Cardiac muscle cell (in vitro differentiated cells and primary cell): ENCODE measurements at regions not wholly inside any gene's neighbourhood (a gene's known extent, or its start where the extent isn't known, plus 50 kb on each side); places are given as distances from the start of the nearest gene placed in this dataset.
A peak's percentile ranks its signal among the peaks of the same experiment; 100 is the strongest.

ENCODE experiments used
- DNase-seq, 2 donors: peaks; one replicate each; pipeline versions ENCODE4 v3.0.0 to v3.0.0-alpha.2; 2010 to 2017; ENCODE audit warnings: low read depth in 1 of 2, low spot score in 1 of 2
- H3K27ac ChIP-seq: fragments of 200-600 bp; sonication (generic); 2 replicates; pipeline ENCODE4 v1.5.1; 2016
- H3K27me3 ChIP-seq: fragments of 200-600 bp; sonication (generic); 2 replicates; pipeline ENCODE4 v1.6.0; 2016; ENCODE audit warnings: control low read depth
- H3K36me3 ChIP-seq: fragments of 200-600 bp; sonication (generic); 2 replicates; pipeline ENCODE4 v1.5.1; 2016; ENCODE audit warnings: control low read depth
- H3K4me1 ChIP-seq: fragments of 200-600 bp; sonication (generic); 2 replicates; pipeline ENCODE4 v1.8.1; 2017; ENCODE audit warnings: low read depth, mild to moderate bottlenecking, mixed run types
- H3K4me3 ChIP-seq: fragments of 200-600 bp; sonication (generic); 2 replicates; pipeline ENCODE4 v1.5.1; 2016; ENCODE audit warnings: mild to moderate bottlenecking
- H3K9me3 ChIP-seq: fragments of 200-600 bp; sonication (generic); 2 replicates; pipeline ENCODE4 v1.5.1; 2017; ENCODE audit warnings: low read depth, mild to moderate bottlenecking, control low read depth
- CTCF ChIP-seq: IDR thresholded peaks from 2 replicates; pipeline ENCODE4 v1.5.1; 2012; ENCODE audit warnings: low read depth, mild to moderate bottlenecking, low read length

- Histone ChIP-seq H3K27me3 (no peaks in the 10 kb centered on the region), H3K4me1 (peaks cover 37% of the 10 kb centered on the region), H3K27ac (no peak overlapping the region), H3K9me3 (no peaks in the 10 kb centered on the region), H3K4me3 (no peak overlapping the region), H3K36me3 (no peaks in the 10 kb centered on the region)
- DNase-seq = no peak
- no peak for TF ChIP-seq CTCF
Observed at GRCh38 chr7:46288010-46288409, 366.9 kb upstream of the IGFBP3 start.

- no peak overlapping the region for H3K4me3 ChIP-seq
- H3K36me3 ChIP-seq = no peaks in the 10 kb centered on the region
- no peak for DNase-seq
- no peaks in the 10 kb centered on the region for H3K9me3 ChIP-seq
- H3K27me3 ChIP-seq = no peaks in the 10 kb centered on the region
- no peak for TF ChIP-seq CTCF
- H3K27ac ChIP-seq = no peak overlapping the region
- peaks cover 38% of the 10 kb centered on the region for H3K4me1 ChIP-seq
Observed at GRCh38 chr7:46286957-46287356, 365.9 kb upstream of the IGFBP3 start.

DNA sequence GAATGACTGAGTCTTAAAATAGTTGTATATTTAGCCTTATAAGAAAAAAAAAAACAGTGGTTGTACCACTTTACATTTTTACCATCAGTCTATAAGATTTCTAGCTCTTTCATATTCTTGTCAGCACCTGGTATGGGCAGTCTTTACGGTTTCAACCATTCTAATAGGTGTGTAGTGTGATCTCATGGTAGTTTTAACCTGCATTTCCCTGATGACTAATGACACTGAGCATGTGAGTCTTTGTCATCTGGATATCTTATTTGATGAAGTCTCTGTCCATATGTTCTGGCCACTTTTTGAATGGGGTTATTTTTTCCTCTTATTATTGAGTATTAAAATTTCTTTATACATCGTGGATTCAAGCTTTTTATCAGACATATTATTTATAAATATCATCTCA lies 365.3 kb upstream of the IGFBP3 start:
- Histone ChIP-seq H3K4me1 (peaks cover 37% of the 10 kb centered on the region), H3K9me3 (no peaks in the 10 kb centered on the region), H3K36me3 (no peaks in the 10 kb centered on the region), H3K27ac (no peak overlapping the region), H3K4me3 (no peak overlapping the region), H3K27me3 (no peaks in the 10 kb centered on the region)
- no peak for TF ChIP-seq CTCF
- DNase-seq = no peak

DNA sequence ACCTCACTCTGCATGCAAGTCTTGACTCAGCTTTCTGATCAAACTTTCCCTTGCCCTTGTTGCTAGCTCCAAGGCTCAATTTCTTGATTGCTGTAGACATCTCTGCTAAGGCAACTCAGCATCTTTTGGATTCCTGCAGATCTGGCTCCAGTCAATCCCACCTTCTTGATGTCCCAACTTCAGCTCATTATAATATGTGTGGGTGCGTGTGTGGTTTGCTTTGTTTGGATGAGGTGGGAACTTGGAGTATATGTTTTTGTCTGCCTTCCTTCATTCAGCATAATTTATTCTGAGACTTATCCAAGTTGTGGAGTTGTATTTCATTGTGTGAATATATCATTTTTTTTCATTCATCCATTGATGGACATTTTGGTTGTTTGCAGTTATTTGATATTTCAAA lies 364.8 kb upstream of the IGFBP3 start:
- Histone ChIP-seq H3K9me3 (no peaks in the 10 kb centered on the region), H3K4me1 (peaks cover 34% of the 10 kb centered on the region), H3K27ac (no peak overlapping the region), H3K36me3 (no peaks in the 10 kb centered on the region), H3K27me3 (no peaks in the 10 kb centered on the region), H3K4me3 (no peak overlapping the region)
- TF ChIP-seq CTCF = no peak
- no peak for DNase-seq

- Histone ChIP-seq H3K36me3 (no peaks in the 10 kb centered on the region), H3K27ac (no peak overlapping the region), H3K27me3 (no peaks in the 10 kb centered on the region), H3K4me3 (no peak overlapping the region), H3K9me3 (no peaks in the 10 kb centered on the region), H3K4me1 (peaks cover 13% of the 10 kb centered on the region)
- no peak for DNase-seq
- TF ChIP-seq CTCF = no peak
Observed at GRCh38 chr7:46283852-46284251, 362.8 kb upstream of the IGFBP3 start.

DNA sequence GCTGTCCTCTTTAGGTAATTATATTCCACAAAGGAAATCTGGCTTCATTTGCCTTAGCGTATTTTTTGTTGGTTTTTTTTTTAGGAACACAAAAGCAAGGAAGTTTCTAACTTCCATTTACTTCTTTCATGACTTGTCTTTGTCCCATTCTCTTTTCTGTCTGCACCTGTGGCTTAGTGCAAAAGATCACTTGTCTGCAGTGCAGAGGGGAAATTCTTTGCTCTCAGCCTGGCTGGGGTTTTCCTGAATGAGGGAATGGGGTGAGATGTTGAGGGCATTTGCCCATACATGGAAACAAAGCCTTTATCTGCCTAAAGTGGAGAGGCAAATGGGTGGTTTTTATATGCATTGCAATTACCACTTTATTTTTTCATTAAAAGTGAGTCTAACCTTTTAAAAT lies 361.1 kb upstream of the IGFBP3 start:
- Histone ChIP-seq H3K9me3 (no peaks in the 10 kb centered on the region), H3K27me3 (no peaks in the 10 kb centered on the region), H3K4me1 (peaks cover 10% of the 10 kb centered on the region), H3K4me3 (no peak overlapping the region), H3K27ac (peak overlapping the region; percentile 13), H3K36me3 (no peaks in the 10 kb centered on the region)
- no peak for TF ChIP-seq CTCF
- DNase-seq = no peak
